ENCODE measurements at regions not wholly inside any gene's neighbourhood (a gene's known extent, or its start where the extent isn't known, plus 50 kb on each side); places are given as distances from the start of the nearest gene placed in this dataset.

- H4K91ac ChIP-seq (ENCODE audit: low read depth, low read length) = no peak overlapping the region
- H3K23ac ChIP-seq (ENCODE audit: low read length) = no peak overlapping the region
- no peak overlapping the region for H3K27ac ChIP-seq (ENCODE audit: low read depth, low read length)
- H3K9me3 ChIP-seq (ENCODE audit: insufficient read depth, low read depth, low read length) = no peaks in the 10 kb centered on the region
- H3K4me1 ChIP-seq (ENCODE audit: control insufficient read depth in 1 of 2, insufficient read depth in 2 of 2, low read length in 2 of 2) = no peaks in the 10 kb centered on the region
- no peak overlapping the region for H3K18ac ChIP-seq (ENCODE audit: low read length)
- no peaks in the 10 kb centered on the region for H3K79me1 ChIP-seq (ENCODE audit: low read length)
- H4K12ac ChIP-seq (ENCODE audit: low read depth, low read length) = no peak overlapping the region
- H3K14ac ChIP-seq (ENCODE audit: low read length) = no peak overlapping the region
- H2BK12ac ChIP-seq (ENCODE audit: low read length) = no peak overlapping the region
- H2BK120ac ChIP-seq (ENCODE audit: insufficient read depth, low read length, poor library complexity) = no peak overlapping the region
- H3K36me3 ChIP-seq (ENCODE audit: control insufficient read depth in 1 of 2, insufficient read depth in 2 of 2, low read length in 2 of 2) = no peaks in the 10 kb centered on the region
- no peak overlapping the region for H3K4me2 ChIP-seq (ENCODE audit: low read length)
- no peak overlapping the region for H2AK5ac ChIP-seq (ENCODE audit: low read length)
- H3K4ac ChIP-seq (ENCODE audit: low read depth, low read length) = no peak overlapping the region
- no peak for DNase-seq
- H3K27me3 ChIP-seq (ENCODE audit: insufficient read depth, low read length) = no peaks in the 10 kb centered on the region
- H3K4me3 ChIP-seq (ENCODE audit: low read depth, low read length) = no peak overlapping the region
- no peaks in the 10 kb centered on the region for H3K79me2 ChIP-seq (ENCODE audit: control insufficient read depth, insufficient read depth, low read length, poor library complexity)
- H2BK5ac ChIP-seq (ENCODE audit: low read depth, low read length, poor library complexity) = no peak overlapping the region
- H2AFZ ChIP-seq (ENCODE audit: insufficient read depth, low read length, poor library complexity) = no peak overlapping the region
- no peak overlapping the region for H4K8ac ChIP-seq (ENCODE audit: low read depth, low read length)
- no CpG with 5 or more reads among the region's 4 CpGs for WGBS (ENCODE audit: extremely low coverage, insufficient coverage, insufficient read length)
- no peak overlapping the region for H3K9ac ChIP-seq (ENCODE audit: low read length)
Measured at GRCh38 chr2:158742536-158742935, 52.6 kb upstream of the DAPL1 start.

GRCh38 chr2:158743466-158743865, 51.7 kb upstream of the DAPL1 start:
- no peaks in the 10 kb centered on the region for H3K79me1 ChIP-seq (ENCODE audit: low read length)
- H3K27me3 ChIP-seq (ENCODE audit: insufficient read depth, low read length) = no peaks in the 10 kb centered on the region
- no peak overlapping the region for H4K12ac ChIP-seq (ENCODE audit: low read depth, low read length)
- no peaks in the 10 kb centered on the region for H3K4me1 ChIP-seq (ENCODE audit: control insufficient read depth in 1 of 2, insufficient read depth in 2 of 2, low read length in 2 of 2)
- no peak overlapping the region for H2BK120ac ChIP-seq (ENCODE audit: insufficient read depth, low read length, poor library complexity)
- no peak overlapping the region for H3K23ac ChIP-seq (ENCODE audit: low read length)
- no CpG with 5 or more reads among the region's 4 CpGs for WGBS (ENCODE audit: extremely low coverage, insufficient coverage, insufficient read length)
- no peak overlapping the region for H3K18ac ChIP-seq (ENCODE audit: low read length)
- H2AK5ac ChIP-seq (ENCODE audit: low read length) = no peak overlapping the region
- no peaks in the 10 kb centered on the region for H3K36me3 ChIP-seq (ENCODE audit: control insufficient read depth in 1 of 2, insufficient read depth in 2 of 2, low read length in 2 of 2)
- no peak overlapping the region for H4K91ac ChIP-seq (ENCODE audit: low read depth, low read length)
- H3K4ac ChIP-seq (ENCODE audit: low read depth, low read length) = no peak overlapping the region
- no peak overlapping the region for H4K8ac ChIP-seq (ENCODE audit: low read depth, low read length)
- no peak overlapping the region for H3K4me2 ChIP-seq (ENCODE audit: low read length)
- H3K9ac ChIP-seq (ENCODE audit: low read length) = no peak overlapping the region
- H2BK12ac ChIP-seq (ENCODE audit: low read length) = no peak overlapping the region
- no peaks in the 10 kb centered on the region for H3K9me3 ChIP-seq (ENCODE audit: insufficient read depth, low read depth, low read length)
- DNase-seq = no peak
- H3K4me3 ChIP-seq (ENCODE audit: low read depth, low read length) = no peak overlapping the region
- no peak overlapping the region for H2BK5ac ChIP-seq (ENCODE audit: low read depth, low read length, poor library complexity)
- H3K27ac ChIP-seq (ENCODE audit: low read depth, low read length) = no peak overlapping the region
- H3K79me2 ChIP-seq (ENCODE audit: control insufficient read depth, insufficient read depth, low read length, poor library complexity) = no peaks in the 10 kb centered on the region
- H3K14ac ChIP-seq (ENCODE audit: low read length) = no peak overlapping the region
- H2AFZ ChIP-seq (ENCODE audit: insufficient read depth, low read length, poor library complexity) = no peak overlapping the region

- Histone ChIP-seq H2BK12ac (ENCODE audit: low read length) (no peak overlapping the region), H3K14ac (ENCODE audit: low read length) (no peak overlapping the region), H3K4me1 (ENCODE audit: control insufficient read depth in 1 of 2, insufficient read depth in 2 of 2, low read length in 2 of 2) (no peaks in the 10 kb centered on the region), H3K27ac (ENCODE audit: low read depth, low read length) (no peak overlapping the region), H2BK5ac (ENCODE audit: low read depth, low read length, poor library complexity) (no peak overlapping the region), H3K79me1 (ENCODE audit: low read length) (no peaks in the 10 kb centered on the region), H2AK5ac (ENCODE audit: low read length) (no peak overlapping the region), H4K8ac (ENCODE audit: low read depth, low read length) (no peak overlapping the region), H4K12ac (ENCODE audit: low read depth, low read length) (no peak overlapping the region), H3K27me3 (ENCODE audit: insufficient read depth, low read length) (no peaks in the 10 kb centered on the region), H3K18ac (ENCODE audit: low read length) (no peak overlapping the region), H3K9me3 (ENCODE audit: insufficient read depth, low read depth, low read length) (no peaks in the 10 kb centered on the region), H3K9ac (ENCODE audit: low read length) (no peak overlapping the region), H3K36me3 (ENCODE audit: control insufficient read depth in 1 of 2, insufficient read depth in 2 of 2, low read length in 2 of 2) (no peaks in the 10 kb centered on the region), H3K23ac (ENCODE audit: low read length) (no peak overlapping the region), H3K4me2 (ENCODE audit: low read length) (no peak overlapping the region), H3K79me2 (ENCODE audit: control insufficient read depth, insufficient read depth, low read length, poor library complexity) (no peaks in the 10 kb centered on the region), H4K91ac (ENCODE audit: low read depth, low read length) (no peak overlapping the region), H3K4me3 (ENCODE audit: low read depth, low read length) (no peak overlapping the region), H2AFZ (ENCODE audit: insufficient read depth, low read length, poor library complexity) (no peak overlapping the region), H3K4ac (ENCODE audit: low read depth, low read length) (no peak overlapping the region), H2BK120ac (ENCODE audit: insufficient read depth, low read length, poor library complexity) (no peak overlapping the region)
- DNase-seq = no peak
Measured at GRCh38 chr2:158743879-158744278, 51.2 kb upstream of the DAPL1 start.

- Histone ChIP-seq H3K4me1 (ENCODE audit: control insufficient read depth in 1 of 2, insufficient read depth in 2 of 2, low read length in 2 of 2) (no peaks in the 10 kb centered on the region), H3K18ac (ENCODE audit: low read length) (no peak overlapping the region), H3K79me2 (ENCODE audit: control insufficient read depth, insufficient read depth, low read length, poor library complexity) (no peaks in the 10 kb centered on the region), H4K12ac (ENCODE audit: low read depth, low read length) (no peak overlapping the region), H3K27me3 (ENCODE audit: insufficient read depth, low read length) (no peaks in the 10 kb centered on the region), H3K23ac (ENCODE audit: low read length) (no peak overlapping the region), H4K91ac (ENCODE audit: low read depth, low read length) (no peak overlapping the region), H2BK120ac (ENCODE audit: insufficient read depth, low read length, poor library complexity) (no peak overlapping the region), H3K14ac (ENCODE audit: low read length) (no peak overlapping the region), H2AK5ac (ENCODE audit: low read length) (no peak overlapping the region), H3K9me3 (ENCODE audit: insufficient read depth, low read depth, low read length) (no peaks in the 10 kb centered on the region), H2AFZ (ENCODE audit: insufficient read depth, low read length, poor library complexity) (peak overlapping the region; percentile 1), H3K79me1 (ENCODE audit: low read length) (no peaks in the 10 kb centered on the region), H3K36me3 (ENCODE audit: control insufficient read depth in 1 of 2, insufficient read depth in 2 of 2, low read length in 2 of 2) (no peaks in the 10 kb centered on the region), H4K8ac (ENCODE audit: low read depth, low read length) (no peak overlapping the region), H2BK12ac (ENCODE audit: low read length) (no peak overlapping the region), H3K27ac (ENCODE audit: low read depth, low read length) (no peak overlapping the region), H3K4me3 (ENCODE audit: low read depth, low read length) (no peak overlapping the region), H3K9ac (ENCODE audit: low read length) (no peak overlapping the region), H3K4me2 (ENCODE audit: low read length) (no peak overlapping the region), H3K4ac (ENCODE audit: low read depth, low read length) (no peak overlapping the region), H2BK5ac (ENCODE audit: low read depth, low read length, poor library complexity) (no peak overlapping the region)
- peak; percentile 34 to 64 for DNase-seq
- no CpG with 5 or more reads among the region's 16 CpGs for WGBS (ENCODE audit: extremely low coverage, insufficient coverage, insufficient read length)
Measured at GRCh38 chr2:158745067-158745865, 49.9 kb upstream of the DAPL1 start.
